ENCODE measurements at regions not wholly inside any gene's neighbourhood (a gene's known extent, or its start where the extent isn't known, plus 50 kb on each side); places are given as distances from the start of the nearest gene placed in this dataset.

DNA sequence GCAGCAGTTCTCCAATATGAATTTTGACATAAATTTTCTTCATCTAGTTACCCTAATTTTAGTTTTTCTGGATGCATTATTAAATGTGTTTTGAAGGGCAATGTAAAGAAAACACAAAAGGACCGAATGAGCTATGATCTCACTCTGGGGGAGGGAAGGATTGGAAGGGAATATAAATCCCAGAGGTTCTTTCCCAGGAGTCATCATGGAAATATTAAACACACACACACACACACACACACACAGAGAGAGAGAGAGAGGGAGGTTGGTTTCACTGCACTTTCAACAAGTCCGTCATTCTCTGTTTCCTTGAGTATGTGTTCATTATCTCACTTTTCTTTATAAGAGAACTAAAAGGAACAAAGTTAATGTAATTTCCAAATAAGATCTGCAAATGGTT, 70.7 kb upstream of the DCBLD2 start:
- TF ChIP-seq, protein P1, sequence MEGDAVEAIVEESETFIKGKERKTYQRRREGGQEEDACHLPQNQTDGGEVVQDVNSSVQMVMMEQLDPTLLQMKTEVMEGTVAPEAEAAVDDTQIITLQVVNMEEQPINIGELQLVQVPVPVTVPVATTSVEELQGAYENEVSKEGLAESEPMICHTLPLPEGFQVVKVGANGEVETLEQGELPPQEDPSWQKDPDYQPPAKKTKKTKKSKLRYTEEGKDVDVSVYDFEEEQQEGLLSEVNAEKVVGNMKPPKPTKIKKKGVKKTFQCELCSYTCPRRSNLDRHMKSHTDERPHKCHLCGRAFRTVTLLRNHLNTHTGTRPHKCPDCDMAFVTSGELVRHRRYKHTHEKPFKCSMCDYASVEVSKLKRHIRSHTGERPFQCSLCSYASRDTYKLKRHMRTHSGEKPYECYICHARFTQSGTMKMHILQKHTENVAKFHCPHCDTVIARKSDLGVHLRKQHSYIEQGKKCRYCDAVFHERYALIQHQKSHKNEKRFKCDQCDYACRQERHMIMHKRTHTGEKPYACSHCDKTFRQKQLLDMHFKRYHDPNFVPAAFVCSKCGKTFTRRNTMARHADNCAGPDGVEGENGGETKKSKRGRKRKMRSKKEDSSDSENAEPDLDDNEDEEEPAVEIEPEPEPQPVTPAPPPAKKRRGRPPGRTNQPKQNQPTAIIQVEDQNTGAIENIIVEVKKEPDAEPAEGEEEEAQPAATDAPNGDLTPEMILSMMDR (IDR thresholded peaks at IDR 0.05; ENCODE audit: low read length) = no peak
- TF ChIP-seq EZH2 (optimal IDR thresholded peaks at IDR 0.05; ENCODE audit: low read depth, low read length) (no peak), EZH2phosphoT487 (IDR thresholded peaks at IDR 0.05; ENCODE audit: low read length) (no peak)
